Skin of body (tissue), 1 donor: ENCODE measurements at regions not wholly inside any gene's neighbourhood (a gene's known extent, or its start where the extent isn't known, plus 50 kb on each side); places are given as distances from the start of the nearest gene placed in this dataset.
"Not testable (repeated sequence)": the region's sequence is repeated elsewhere in the genome, so short reads cannot be mapped to it uniquely, and the experiment has no call there.

Experiments
- DNase-seq: peaks from one replicate; lab custom pipeline; 2025; lab: John Stamatoyannopoulos, UW

GRCh38 chr4:43089730-43090129 is 197.2 kb downstream of the GRXCR1 start:
- DNase-seq, result no peak

GRCh38 chr4:43103048-43103447 is 210.5 kb downstream of the GRXCR1 start:
- DNase-seq, result no peak

GRCh38 chr4:43112139-43112538 is 219.6 kb downstream of the GRXCR1 start:
- no peak for DNase-seq

GRCh38 chr4:43113196-43113595 is 220.7 kb downstream of the GRXCR1 start:
- DNase-seq, result no peak

GRCh38 chr4:43126595-43126994 is 234.1 kb downstream of the GRXCR1 start:
- DNase-seq, result no peak

- DNase-seq, result no peak
Measured at GRCh38 chr4:43130228-43131021, 237.9 kb downstream of the GRXCR1 start.

- DNase-seq, result peak; percentile 2
Measured at GRCh38 chr4:43132010-43132582, 239.6 kb downstream of the GRXCR1 start.

GRCh38 chr4:43133566-43133965 is 241.1 kb downstream of the GRXCR1 start:
- no peak for DNase-seq

GRCh38 chr4:43136752-43137151 is 244.2 kb downstream of the GRXCR1 start:
- no peak for DNase-seq

- no peak for DNase-seq
Measured at GRCh38 chr4:43146198-43146597, 253.7 kb downstream of the GRXCR1 start.

GRCh38 chr4:43148481-43148880 is 256.0 kb downstream of the GRXCR1 start:
- DNase-seq, result no peak

- DNase-seq, result no peak
Measured at GRCh38 chr4:43163101-43163792, 270.7 kb downstream of the GRXCR1 start.

- DNase-seq, result no peak
Measured at GRCh38 chr4:43189741-43190140, 297.2 kb downstream of the GRXCR1 start.

- not testable (repeated sequence) for DNase-seq
Measured at GRCh38 chr4:43212576-43212975, 320.1 kb downstream of the GRXCR1 start.

- DNase-seq, result no peak
Measured at GRCh38 chr4:43223820-43224219, 331.3 kb downstream of the GRXCR1 start.

GRCh38 chr4:43224559-43224958 is 332.0 kb downstream of the GRXCR1 start:
- no peak for DNase-seq

- no peak for DNase-seq
Measured at GRCh38 chr4:43233321-43233720, 340.8 kb downstream of the GRXCR1 start.

- no peak for DNase-seq
Measured at GRCh38 chr4:43234626-43235415, 342.3 kb downstream of the GRXCR1 start.

GRCh38 chr4:43238008-43238407 is 345.5 kb downstream of the GRXCR1 start:
- DNase-seq, result no peak

- no peak for DNase-seq
Measured at GRCh38 chr4:43238585-43238984, 346.1 kb downstream of the GRXCR1 start.

- no peak for DNase-seq
Measured at GRCh38 chr4:43241104-43241503, 348.6 kb downstream of the GRXCR1 start.

GRCh38 chr4:43242606-43243005 is 350.1 kb downstream of the GRXCR1 start:
- DNase-seq, result no peak
